Activated CD8-positive, alpha-beta memory T cell treated with anti-CD3 and anti-CD28 coated beads for 48 hours (primary cell): ENCODE measurements at regions not wholly inside any gene's neighbourhood (a gene's known extent, or its start where the extent isn't known, plus 50 kb on each side); places are given as distances from the start of the nearest gene placed in this dataset.
"Not testable (repeated sequence)": the region's sequence is repeated elsewhere in the genome, so short reads cannot be mapped to it uniquely, and the experiment has no call there.

Source experiments
- DNase-seq, 3 experiments: peaks; one replicate each; pipeline ENCODE4 v3.0.0-alpha.2; 2020; ENCODE audit warnings: low read depth in 2 of 3, low spot score in 2 of 3

GRCh38 chr21:28051649-28052048, 941.0 kb downstream of the LTN1 start:
- DNase-seq = not testable (repeated sequence)

DNA sequence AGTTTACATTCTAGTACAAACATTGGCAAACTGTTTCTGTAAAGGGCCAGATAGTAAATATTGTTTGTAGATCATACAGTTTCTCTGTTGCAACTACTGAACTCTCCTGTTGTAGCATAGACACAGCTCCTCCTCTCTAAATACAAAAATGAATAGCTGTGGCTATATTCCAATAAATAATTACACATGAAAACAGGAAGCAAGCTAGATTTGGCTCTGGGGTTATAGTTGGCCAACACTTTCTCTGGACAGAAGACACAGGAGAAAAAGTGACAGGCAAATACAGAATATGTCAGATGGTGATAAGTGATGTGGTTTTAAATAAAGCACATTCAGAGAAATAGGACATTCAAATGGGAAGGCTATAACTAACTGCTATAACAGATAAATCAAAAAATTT, 957.0 kb downstream of the LTN1 start:
- not testable (repeated sequence) for DNase-seq

GRCh38 chr21:28034916-28035315, 957.8 kb downstream of the LTN1 start:
- DNase-seq = not testable (repeated sequence)

DNA sequence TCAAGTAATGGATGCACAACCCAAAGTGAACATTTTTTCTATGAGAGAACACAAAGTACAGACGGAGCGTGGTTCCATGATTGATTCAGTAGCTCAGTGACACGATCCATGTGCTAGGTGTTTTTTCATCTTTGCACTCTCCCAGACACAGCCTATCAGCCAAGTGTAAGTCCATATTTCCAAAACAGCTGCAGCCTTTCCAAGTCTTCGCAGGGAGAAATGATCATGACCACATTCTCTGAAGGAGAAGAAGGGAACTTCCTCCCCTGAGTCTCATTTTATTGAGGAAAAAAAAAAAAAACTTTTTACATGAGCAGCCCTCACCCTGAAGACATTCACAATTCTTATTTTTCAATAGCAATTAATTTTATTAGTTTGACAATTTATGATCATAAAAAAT, 958.3 kb downstream of the LTN1 start:
- not testable (repeated sequence) for DNase-seq

DNA sequence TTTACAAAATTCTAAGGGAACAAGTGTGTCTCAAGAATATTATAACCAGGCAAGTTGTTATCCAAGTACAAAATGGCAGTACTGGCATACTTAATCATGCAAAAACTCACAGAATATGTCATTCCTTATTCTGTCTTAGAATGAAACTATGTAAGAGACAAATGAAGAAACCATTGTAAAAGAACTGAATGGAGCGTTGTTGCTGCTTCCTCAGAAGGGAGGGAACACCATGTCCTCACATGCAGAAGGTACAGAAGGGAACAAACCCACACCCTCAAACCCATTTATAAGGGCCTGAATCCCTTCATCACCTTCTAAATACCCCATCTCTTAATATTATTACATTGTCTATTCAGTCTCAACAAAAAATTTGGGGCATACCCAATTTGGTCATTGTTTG, 960.0 kb downstream of the LTN1 start:
- not testable (repeated sequence) for DNase-seq

- DNase-seq = not testable (repeated sequence)
Measured at GRCh38 chr21:28031066-28031465, 961.6 kb downstream of the LTN1 start.

DNA sequence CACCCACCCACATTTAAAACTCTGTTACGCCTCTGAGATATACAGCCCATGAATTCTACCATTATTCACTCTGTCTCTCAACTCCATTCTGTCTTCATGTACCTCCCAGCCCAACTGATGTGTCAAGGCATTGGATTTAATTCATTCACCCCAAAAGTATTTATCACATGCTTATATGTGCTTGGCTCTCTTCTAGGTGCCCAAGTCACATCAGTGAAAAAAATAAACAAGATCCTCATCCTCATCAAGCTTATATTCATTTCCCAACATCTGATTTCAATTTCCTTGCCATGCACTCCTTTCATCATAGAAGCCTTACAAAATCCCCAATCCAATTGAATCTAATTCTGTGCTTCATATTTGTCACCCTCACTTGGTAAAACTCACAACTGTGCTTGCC, 967.6 kb downstream of the LTN1 start:
- DNase-seq = no peak

DNA sequence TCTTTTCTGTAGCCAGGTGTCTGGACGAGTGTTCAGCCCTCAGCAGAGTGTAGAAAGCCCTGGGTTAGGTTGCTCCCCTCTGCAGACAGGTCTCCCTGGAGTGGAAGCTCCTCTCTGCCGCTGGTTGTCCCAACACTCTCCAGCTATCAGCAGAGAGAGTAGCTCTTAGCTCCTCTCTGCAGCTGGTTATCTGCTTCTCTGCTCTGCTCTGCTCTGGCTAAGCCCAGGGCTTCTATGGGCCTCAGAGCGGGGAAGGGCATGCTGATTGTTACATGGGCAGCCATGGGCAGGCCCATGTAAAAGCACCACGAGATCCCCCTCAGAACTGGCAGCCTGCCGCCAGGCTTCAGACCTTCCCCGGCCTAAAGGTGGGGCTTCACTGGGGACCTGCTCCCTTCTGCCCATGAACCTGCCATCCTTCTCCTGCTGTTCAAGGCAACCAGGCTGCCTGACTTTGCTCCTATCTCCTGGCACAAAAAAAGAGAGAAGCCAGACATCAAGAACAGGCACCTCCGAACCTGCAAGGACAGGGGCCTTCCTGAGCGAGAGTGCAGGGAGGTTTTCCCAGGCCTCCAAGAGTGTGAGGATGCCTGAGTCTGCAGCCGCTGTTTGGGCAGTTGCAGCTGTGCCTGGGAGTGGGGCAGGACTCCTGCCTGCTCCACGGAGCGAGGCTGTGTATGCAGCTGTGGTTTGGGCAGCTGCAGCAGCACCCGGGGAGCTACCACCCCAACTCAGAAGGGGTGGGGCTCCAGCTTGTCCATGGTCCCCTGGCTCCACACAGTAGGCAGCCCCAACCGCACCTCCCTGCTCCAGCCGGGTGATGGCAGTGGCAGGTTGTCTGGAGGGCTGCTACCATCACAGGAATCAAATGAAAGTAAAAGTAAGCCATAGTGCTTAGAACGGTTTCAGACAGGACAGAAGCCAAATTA, 973.7 kb downstream of the LTN1 start:
- DNase-seq = no peak

DNA sequence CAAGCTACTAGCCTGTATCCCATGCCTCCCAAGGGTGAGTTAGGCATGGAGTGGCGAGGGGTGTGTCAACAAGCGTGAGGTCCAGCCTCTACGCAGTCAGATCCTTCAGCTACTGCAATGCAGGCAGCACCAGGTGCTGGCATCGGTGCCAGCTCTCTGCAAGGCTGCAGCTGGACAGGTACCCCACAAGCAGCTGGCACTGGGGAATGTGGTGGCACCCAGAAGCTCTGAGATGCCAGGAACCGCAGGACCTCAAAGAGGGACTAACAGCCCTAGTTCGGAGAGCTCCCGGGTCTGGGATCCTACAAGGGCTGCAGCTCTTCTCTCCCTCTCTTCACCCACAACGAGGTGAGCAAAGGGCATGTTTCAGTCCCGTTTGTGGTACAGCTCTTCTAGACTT, 974.5 kb downstream of the LTN1 start:
- no peak for DNase-seq

DNA sequence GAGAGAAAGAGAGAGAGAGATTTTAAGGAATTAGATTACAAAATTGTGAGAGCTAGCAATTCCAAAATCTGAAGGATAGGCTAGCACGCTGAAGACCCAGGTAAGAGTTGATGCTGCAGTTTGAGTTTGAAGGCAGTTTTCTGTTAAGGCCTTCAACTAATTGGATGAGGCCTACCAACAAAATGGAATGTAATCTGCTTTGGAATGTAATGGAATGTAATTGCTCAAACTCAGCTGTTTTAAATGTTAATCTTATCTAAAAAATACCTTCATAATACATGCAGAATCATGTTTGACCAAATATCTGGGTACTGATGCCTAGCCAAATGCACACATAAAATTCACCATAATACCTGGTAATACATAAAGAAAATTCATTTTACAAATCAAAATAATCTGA, 976.1 kb downstream of the LTN1 start:
- no peak for DNase-seq

- not testable (repeated sequence) for DNase-seq
Measured at GRCh38 chr21:28013123-28013522, 979.6 kb downstream of the LTN1 start.

DNA sequence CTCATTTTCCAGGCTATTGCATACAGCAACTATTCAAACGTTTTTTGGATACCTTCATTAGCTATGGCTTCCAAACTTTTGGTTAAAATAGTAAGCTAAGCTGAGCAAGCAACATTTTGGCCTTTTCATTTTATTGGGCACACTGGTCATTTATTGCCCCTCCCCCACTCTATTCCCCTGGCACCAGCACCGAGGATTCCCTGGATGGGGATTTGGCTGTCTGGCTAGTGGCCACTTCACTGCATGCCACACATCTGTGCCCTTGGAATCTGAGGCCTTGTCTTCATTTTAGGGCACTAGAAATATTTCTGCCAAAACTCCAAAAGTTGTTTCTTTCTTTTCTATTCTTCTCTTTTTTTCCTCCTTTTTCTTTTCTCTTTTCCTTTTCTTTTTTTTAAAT, 980.7 kb downstream of the LTN1 start:
- not testable (repeated sequence) for DNase-seq

DNA sequence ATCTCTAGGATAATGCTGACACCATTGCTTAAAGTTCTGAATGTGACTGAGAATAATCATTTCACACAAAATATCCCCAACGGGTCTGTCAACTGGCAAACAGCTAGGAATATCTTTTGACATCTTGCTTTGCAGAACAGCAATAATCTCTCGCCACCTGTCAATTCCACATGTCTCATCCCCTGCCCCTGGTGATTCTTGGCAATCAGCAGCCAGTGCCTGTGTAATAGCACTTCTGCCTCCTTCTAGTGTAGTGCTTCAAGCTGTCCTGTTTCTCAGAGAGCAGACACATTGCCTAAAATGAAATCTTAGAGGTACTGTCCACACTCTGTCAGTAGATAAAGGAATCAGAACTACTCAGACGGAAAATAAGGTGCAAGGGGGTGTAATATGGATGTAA, 984.4 kb downstream of the LTN1 start:
- DNase-seq = not testable (repeated sequence)

DNA sequence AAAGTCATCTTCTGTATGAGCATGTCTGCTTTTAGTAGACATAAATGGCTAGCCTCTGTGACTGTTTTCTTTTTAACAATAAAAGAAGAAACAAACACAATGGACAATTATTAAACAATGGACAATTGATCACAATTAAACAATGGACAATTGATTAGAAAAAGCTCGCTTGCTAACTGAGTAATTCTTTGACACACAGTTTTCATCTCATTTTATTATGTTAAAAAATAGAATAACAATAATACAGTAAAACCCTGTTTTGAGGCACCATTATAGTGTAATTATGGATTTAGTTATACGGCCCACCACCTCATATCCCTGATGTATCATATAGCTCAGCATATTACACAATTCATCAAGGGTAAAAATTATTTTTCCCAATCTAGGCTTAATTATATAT, 989.0 kb downstream of the LTN1 start:
- DNase-seq = not testable (repeated sequence)

DNA sequence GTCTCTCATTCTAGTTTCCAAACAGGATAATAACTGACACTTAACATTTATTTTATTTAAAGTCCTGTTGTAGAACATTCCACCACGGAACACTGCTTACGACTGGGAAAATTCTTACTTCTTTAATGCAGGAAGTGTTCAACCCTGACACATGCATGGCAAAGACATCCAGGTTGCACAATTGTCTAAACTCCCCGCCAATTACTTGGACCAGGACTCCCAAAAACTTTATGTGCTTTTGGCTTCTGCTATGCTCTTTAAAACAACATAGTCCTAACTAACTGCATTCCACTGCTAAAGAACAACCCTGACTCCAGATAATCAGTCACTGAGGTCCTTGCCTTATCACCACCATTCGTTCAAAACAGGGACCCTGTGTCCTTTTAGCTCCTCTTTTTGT, 995.8 kb downstream of the LTN1 start:
- DNase-seq = not testable (repeated sequence)

DNA sequence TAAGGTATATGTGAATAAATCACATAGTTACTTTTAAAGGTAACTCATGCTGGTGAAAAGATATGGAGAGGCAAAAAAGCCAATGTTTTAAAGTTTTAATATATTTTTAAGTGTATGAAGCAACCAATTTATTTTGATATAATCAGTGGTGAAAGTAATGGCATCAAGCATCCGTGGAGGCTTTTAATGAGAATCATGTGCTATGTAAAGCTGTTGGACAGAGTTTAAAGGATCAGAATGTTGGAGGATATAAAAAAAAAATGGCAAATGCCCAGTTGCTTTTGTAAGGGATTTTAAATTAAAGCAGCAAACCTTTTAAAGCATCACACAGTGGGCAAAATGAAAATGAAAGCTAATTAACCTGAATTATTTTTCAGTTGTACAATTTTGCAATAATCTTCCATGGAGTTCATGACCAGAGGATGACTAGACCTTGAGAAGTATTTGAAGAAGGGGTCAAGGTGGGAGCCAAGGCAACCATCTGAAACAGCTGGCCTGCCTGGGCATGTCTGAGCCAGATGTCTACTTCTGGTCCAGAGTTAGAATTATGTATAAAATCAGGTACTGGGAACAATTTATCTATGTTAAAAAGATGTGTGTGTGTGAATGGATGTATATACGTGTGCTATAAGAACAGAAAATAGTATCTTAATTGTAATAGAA, 1007.9 kb downstream of the LTN1 start:
- not testable (repeated sequence) for DNase-seq

DNA sequence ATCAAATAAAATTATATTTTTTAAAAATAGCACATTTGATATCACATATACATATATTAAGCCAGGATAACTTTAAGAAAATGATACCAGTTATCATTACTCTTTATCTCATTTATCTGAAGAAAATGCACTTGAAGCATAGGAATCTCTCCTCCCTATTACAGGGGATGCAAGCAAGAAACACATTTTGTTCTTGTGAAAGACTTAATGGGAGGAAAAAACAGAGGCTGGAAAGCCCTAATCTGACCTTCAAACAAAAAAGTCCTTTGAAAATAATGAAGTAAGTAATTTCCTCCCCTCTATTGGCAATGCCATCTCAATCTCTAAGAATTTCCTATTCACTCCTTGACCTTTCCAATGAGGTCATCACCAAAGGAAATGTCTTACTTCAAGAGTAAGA, 1012.6 kb upstream of the ADAMTS5 start:
- DNase-seq = not testable (repeated sequence)

DNA sequence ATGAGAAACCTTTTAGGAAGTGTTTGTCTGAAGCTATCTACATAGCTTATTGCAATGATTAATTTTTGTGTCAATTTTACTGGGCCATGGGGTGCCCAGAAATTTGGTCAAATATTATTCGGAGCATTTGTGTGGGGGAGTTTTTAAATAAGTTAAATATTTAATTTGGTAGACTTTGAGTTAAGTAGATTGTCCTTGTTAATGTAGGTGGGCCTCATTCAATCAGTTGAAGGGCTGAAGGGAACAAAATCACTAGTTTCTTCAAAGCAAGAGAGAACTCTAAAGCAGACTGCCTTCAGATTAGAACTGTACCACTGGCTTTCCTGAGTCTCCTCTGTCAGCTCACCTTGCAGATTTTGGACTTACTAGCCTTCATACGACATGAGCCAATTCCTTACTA, 1008.6 kb upstream of the ADAMTS5 start:
- no peak for DNase-seq

- not testable (repeated sequence) for DNase-seq
Measured at GRCh38 chr21:27974152-27974551, 1007.3 kb upstream of the ADAMTS5 start.

DNA sequence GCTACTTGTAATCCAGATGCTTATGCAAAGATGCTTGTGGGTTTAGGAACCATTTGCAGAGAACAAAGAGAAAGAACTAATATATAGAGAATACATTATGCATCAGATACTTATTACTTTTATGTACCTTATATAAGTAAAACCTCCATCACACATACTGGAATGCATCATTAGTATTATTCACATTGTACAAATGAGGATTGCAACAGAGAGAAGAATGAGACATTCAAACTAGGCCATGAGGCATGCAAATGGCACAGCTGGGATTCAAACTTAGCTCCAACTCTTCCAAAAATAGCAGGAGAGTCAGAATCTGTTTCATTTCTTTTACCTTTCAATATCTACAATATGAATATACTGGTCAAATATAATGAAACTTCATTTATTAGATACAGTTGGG, 1001.4 kb upstream of the ADAMTS5 start:
- DNase-seq = not testable (repeated sequence)

GRCh38 chr21:27954543-27955165, 987.8 kb upstream of the ADAMTS5 start:
- no peak for DNase-seq
